HG03103 (cell line): ENCODE measurements at regions not wholly inside any gene's neighbourhood (a gene's known extent, or its start where the extent isn't known, plus 50 kb on each side); places are given as distances from the start of the nearest gene placed in this dataset.

Experiments used
- ATAC-seq: cut with Tn5 transposase; IDR thresholded peaks from one replicate; pipeline ENCODE4 v1.9.1; 2021; ENCODE audit warnings: low read depth; ENCODE audit not compliant: unreplicated experiment

DNA sequence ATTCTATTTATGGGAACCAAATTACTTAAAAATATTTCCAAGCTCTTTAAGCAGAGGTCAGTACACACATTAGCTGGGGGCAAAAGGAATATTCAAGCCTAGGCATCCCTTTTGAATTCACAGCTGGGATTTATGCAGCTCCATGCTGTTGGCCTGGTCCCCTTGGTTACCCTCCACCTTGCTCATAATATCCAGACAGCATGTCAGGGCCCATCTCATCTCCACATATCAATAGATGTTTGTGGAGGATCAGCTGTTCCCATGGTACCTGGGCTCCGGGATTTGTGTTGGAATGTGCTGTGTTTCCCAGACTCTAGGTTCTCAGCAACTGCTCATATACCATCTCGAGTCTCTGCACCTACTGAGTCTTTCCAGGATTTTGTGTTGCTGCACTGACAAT, 534.8 kb downstream of the BMP2 start:
- ATAC-seq: no peak

DNA sequence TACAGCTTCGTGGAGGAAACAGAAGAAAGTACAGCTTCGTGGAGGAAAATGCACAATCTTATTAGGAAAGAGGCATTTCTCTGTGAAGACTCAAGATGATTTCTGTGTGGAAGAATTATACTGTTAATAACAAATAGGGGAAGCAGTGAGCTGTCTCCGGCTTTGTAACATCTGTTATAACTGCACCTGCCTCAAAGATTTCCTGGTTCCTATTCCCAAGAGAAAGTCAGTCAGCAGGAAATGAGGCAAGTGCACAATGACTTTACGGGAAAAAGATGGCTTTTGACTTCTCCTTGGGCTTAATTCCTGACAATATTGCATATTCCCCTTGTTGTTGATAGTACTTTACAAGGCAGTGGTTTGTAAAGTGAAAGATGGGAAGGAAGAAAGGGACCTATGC, 538.5 kb downstream of the BMP2 start:
- no peak for ATAC-seq

DNA sequence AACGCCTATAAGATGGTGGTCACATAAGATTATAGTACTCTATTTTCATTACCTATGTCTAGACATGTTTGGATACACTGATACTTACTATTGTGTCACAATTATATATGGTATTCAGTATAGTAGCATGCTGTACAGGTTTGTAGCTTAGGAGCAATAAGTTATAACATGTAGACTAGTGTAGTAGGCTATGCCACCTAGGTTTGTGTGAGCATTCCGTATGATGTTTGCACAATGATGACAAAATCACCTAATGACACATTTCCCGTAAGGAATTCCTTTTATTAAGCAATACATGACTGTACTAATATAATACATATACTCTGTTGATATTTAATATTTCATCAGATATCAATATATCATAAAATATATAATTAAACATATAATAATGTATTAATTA, 540.7 kb downstream of the BMP2 start:
- no peak for ATAC-seq

DNA sequence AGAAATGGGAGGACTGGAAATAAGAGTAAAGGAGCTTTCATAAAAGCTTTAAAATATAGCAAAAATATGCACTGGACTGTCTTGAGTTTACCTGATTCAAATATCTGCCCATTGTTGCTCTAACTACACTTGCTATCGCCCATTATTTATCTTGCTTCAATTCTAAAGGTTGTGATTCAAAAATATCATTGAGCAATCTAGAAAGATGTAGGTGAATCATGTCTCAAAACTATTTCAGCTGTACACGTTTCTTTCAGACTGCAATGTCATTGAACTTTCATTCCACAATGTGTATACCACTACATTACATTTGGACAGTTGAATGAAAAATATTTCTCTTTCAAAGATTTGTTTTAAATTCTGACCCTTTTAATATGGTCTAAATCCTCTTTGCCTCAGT, 545.6 kb downstream of the BMP2 start:
- no peak for ATAC-seq

DNA sequence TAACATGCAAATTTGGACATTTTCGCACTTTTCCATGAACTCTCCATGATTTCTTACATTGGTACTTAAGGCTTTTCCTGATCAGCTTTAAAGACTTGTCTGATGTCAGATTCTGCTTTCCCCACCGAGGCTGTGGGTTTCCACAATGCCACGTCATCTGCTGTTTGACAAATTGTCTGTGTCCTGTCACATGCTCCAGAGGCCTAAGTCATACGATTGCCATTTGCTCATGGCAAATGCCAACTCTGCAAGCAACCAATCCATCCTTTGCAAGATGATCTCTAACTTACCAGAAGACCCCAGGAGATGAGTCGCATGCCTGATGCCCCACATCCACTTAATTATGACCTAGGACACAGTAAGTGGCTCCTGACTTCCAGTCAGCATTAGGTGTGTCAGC, 556.5 kb downstream of the BMP2 start:
- ATAC-seq: no peak

DNA sequence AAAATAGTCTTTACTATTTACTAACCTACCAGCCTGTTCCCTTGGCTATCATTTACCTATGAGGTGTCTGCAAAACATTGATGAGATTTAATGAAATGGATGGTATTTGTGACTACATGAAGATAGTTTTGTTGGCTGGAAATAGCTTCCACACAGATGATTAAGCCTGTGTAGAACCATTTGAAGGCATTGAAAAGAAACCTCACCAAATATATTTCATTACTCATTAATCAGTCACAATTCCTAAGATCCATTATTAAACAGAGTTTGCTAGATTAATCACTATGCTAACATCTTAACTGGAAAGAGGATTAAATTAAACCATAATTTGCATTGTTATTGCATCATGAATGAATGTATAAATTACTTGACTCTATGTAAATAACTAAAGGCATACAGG, 560.3 kb downstream of the BMP2 start:
- ATAC-seq: no peak

DNA sequence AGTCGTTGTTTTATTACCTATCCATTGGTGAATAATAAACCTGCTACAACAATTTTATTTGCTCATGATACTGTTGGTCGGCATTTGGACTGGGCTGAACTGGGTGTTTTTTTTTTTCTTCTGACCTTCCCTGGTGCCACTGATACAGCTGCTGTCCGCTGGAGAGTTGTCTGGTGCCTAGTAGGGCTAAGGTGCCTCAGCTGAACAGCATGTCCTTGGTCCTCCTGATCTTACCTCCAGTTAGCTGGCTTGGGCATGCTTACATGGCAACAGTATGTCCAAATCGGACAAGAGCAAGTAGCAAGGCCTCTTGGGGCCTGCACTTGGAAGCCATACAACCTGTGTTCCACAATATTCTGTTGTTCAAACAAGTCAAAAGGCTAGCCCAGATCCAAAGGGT, 563.4 kb downstream of the BMP2 start:
- no peak for ATAC-seq

DNA sequence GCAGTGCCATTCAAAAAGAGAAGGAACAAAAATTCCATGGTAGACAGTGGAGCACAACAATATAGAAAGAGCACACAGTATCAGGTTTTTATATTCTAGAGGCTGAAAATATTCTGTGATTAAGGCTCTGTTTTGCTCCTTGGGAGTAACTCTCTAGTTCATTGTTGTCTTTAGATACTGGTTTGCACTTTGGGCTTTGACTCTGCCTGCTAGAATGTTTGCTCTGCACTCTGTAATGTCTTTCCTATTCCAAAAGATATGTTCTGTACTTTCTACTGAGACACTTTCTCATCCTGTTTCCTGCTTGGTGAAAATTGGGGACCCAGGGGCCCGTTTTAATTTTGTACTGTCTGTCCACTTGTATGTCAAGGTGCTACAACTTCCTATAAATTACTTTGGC, 564.7 kb downstream of the BMP2 start:
- no peak for ATAC-seq

DNA sequence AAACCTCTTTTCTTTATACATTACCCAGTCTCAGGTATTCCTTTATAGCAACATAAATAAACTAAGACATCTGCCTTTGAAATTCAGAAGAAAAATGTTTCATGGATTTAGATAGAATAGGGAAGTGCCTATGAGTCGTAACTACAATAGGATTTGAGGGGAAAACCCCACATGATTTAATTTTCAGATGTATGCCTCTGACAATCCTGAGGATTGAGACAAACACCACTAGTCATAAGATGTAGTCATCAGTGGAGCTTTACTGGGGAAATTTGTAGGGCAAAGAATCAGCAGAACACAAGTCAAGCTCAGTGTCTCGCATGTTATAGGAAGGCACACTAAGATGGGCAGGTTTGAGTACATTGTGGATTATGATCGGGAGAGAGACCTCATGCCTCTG, 566.4 kb downstream of the BMP2 start:
- ATAC-seq: no peak

DNA sequence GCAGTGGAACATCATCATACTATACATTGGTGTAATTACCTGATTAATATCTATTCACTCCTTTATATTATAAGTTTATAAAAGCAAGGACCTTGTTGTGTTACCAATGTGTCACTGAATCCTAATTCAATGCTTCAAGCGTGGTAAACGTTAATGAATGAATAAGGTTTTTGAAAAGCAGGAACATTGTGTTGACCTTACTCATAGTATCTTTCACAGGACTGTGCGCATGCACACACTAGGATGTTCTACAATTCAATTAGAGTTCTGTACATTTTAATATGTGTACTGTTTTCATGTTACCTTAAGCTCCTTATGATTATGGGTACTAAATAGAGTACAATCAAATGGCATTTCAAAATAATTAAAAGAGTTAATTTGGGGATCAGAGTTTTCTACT, 578.5 kb downstream of the BMP2 start:
- no peak for ATAC-seq

DNA sequence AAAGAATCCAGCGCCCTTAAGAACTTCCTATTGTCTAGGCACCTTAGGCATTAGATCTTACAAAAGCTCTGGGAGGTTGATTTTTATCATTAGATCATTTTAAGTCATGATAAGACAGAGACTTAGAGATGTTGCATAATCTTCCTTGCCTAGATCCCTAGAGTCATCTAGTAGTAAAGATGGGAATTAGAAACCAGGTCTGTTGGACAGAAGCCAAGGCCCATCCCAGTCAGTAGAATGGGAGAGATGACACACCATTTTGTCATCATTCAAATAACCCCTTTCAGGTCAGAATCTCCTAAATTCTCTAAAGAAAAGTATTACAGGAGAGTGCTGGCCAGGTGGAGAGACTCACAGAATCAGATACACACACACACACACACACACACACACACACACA, 579.1 kb downstream of the BMP2 start:
- ATAC-seq: no peak

DNA sequence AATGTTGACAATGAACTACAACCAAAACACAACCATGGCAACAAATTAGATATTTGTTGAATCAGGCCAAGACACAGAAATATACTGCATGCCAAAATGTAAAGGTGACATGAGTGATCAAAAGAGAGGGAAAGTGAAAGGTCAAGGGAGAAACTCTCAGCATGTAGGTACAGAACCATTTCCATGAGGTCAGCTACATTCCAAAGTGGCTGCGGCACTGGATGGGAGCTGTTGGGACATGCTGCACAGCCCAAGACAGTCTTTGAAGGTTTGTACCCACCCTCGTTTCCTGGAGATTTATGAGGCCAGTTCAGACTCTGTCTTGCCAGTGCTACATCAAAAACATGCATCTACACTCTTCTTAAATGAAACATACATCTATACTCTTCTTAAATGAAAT, 579.9 kb downstream of the BMP2 start:
- no peak for ATAC-seq

DNA sequence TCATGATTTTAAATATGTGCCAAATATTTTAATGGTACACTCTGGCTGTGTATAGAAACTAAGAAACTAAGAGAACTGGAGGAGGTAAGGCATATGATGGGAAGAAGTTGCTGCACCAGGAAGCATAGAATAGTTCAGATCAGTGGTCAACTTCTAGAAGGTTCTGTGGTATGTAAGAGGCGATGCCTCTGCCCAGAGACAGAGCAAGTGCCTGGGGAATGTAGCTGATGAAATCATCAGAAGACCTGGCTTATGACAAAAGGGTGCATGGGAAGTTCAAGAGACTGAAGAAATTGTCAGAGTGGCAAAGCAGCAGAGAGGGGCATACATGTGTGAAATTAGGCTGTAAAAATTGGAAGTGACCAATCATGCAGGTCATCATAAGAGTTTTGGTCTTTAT, 580.8 kb downstream of the BMP2 start:
- no peak for ATAC-seq

DNA sequence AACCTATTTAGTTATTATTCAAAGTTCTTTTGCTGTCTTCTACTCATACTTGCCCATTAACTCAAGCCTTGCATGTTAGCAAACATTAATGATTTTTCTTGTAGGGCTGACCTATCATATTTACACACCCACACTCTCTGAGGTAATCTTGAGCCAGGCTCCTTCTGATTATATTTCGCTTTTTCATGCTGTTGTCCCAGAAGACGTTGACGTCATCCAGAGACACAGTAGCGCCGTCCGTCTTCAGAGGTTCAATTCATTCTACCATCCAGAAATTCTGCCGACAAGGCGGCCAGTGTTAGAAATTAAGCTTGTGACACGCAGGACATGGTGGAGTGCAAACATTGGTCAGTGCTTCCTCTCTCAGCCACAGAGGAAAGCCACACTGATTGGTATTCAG, 584.7 kb downstream of the BMP2 start:
- ATAC-seq: no peak

DNA sequence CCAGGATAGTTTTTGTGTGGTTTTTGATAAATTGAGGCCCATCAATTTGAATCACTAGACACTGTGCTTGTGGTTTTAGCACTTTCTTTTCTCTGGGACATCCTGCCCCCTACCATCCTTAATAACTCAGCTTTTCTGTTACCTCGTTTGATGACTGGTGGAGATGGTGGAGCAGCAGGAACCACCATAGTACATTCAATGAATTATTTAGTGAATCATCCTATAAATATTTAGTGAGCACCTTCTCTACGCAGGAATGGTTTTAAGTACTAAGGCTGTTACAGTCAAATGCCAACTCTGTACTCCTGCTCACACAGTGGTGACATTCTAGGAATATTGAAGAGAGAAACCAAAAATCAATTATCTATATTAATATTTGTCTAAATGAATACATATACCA, 585.2 kb downstream of the HAO1 start:
- no peak for ATAC-seq

DNA sequence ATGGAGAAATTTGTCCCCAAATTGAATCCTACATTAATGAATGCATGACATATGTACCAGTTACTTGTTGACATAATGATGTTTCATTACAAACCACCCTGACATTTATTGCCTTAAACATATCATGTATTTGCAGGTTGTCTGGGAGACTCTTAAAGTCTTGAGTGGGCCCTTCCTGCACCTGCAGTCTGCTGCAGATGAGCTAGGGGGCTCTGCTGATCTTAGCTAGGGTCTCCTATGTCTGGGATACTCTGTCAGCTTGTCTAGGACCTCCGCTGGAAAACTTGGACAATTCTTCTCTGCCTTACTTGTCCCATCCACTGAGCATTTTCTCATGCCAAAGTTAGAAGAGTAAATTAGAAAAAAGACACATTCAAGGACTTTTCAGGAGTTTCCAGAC, 581.6 kb downstream of the HAO1 start:
- no peak for ATAC-seq

DNA sequence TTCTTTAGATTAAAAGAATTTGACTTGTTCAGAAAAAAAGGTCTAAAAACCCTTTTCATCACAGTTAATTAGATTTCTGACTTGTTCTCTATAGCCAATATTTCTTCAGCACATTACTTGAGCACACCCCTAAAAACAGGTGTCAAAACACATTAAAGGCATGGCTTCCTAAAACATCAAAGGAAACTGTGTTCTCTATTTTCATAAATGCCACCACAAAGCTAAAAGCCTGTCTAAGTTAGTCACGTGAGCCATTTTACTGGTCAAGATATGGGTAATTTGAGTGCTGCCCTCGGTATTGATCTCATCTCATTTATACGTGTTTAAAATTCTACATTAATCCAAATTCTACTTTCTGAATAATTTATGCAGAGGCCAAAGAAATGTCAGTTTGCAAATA, 580.5 kb downstream of the HAO1 start:
- no peak for ATAC-seq

DNA sequence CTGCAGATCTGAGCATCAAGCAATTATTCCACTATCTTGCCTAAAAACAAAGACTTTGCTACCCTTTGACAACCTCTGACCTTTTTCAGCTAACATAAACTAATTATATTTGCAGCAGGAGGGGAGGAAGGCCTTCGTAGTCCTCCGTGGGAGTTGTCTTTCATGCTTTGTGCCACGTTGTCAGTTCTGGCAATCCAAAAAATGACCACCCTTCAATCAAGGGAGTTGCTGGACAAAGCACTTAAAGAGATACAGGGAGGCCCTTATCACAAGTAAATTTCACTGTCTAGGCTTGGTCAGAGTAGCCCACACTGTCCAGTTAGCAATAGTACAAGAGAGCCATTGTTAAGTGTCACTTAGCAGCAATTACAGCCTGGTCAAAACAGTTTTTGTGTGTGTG, 578.9 kb downstream of the HAO1 start:
- no peak for ATAC-seq

DNA sequence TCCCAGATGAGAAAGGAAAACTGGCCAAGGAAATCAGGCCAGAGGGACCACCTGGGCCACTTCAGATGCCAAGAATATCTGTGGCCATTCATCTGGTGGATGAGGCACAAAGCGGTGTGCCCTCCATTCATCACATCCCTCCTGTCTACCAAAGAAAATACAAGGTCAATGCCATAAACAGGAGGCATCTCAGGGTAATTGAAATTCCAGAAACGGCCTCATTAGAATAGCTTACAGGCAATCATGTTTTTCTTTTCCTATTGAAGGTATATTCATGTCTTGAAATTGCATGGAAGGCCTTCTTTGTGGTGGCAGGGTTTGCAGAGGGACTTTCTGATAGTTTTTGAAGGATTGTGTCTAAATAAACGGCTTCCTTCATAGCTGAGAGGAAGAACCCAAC, 578.3 kb downstream of the HAO1 start:
- ATAC-seq: no peak

DNA sequence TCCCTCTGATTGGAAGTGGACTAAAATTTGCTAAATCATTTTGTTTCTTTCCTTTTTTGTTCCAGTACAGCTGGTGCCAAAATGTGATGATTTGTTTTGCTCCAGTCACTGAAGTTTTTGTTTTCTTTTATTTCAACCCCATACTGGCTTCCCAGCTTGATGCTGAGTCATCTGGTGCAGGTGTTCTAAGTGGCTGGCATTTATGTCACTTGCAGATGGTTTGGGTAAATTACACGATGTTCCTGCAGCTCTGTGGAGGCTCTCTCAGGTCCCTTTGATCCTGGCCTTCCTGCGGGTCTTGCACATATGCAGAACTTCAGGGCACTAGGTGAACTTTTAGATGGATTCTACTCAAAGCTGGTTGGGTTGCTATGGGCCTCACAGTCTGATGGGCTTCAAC, 577.7 kb downstream of the HAO1 start:
- no peak for ATAC-seq

DNA sequence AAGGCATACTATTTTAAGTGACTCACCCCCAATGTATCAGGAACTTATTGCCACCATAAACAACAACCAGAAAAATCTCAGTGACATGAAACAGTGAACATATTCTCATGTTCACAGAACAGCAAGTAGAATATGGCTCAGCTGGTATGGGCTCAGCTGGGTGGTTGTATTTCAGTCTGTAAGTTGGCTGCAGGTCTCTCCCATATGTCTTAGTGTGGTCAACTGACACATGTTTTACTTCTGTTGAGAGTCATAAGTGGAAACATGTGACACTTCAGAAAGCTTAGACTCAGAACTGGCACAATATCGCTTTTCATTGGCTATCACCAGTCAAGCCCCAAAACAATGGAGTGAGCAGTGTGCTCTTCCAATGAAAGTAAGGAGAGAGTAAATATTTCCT, 574.1 kb downstream of the HAO1 start:
- no peak for ATAC-seq

DNA sequence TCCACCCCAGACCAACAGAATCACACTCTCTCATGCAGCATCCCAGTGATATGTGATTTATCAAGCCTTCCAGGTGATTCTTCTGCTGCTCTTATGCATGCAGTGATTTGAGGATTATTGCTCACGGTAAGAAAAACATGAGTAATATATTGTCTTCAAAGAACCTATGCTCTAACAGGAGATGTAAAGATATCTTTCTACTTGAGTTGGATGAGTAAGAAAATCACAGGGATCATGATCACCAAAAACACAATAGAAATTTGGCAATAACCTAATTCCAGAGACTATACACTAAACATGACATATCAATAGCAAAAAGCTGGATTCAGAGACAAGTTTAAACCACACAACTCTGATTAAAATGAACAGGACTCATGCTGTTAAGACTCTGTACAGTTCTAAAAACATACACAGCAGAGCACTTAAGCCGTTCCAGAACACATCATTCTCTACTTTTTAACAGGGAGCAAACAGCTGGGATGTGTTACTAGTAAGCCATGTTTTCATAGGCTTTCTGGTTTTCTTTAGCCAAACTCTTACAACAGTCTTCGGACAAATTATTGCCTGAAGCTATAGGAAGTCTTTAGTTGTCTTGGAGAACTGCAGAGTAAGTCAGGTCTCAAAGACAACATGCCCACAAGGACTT, 568.6 kb downstream of the HAO1 start:
- no peak for ATAC-seq

DNA sequence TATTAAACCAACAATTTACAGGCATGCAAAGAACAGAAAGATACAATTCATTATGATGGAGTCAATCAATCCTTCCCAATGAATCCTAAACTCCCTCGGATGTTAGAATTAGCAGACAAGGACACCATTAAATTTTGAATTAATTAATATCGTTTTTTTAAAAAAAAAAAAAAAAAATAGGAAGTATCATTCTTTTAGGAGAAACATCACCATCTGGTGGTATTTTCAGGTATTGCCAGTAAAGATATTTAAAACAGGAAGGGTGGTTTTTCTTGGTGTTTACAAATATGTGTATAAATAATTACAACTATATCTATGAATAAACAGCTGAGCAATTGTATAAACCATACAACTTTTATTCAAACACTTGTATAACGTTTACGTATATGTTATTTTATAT, 564.4 kb downstream of the HAO1 start:
- ATAC-seq: no peak
